Smooth muscle cell (in vitro differentiated cells): ENCODE measurements at regions not wholly inside any gene's neighbourhood (a gene's known extent, or its start where the extent isn't known, plus 50 kb on each side); places are given as distances from the start of the nearest gene placed in this dataset.

Source experiments
- DNase-seq: peaks from one replicate; lab custom pipeline; 2025; ENCODE audit not compliant: unreplicated experiment; lab: John Stamatoyannopoulos, UW
- H2AFZ ChIP-seq: fragments of 200-600 bp; sonication (generic); 2 replicates; pipeline ENCODE4 v1.6.0; 2016; ENCODE audit warnings: antibody characterized with exemption, low read depth, mild to moderate bottlenecking
- H3F3A ChIP-seq: fragments of 200-600 bp; sonication (generic); 2 replicates; pipeline ENCODE4 v1.6.0; 2017; ENCODE audit warnings: antibody characterized with exemption, low read depth
- H3K27ac ChIP-seq: fragments of 200-600 bp; sonication (generic); 2 replicates; pipeline ENCODE4 v1.5.1; 2016; ENCODE audit warnings: low read depth, mild to moderate bottlenecking
- H3K27me3 ChIP-seq: fragments of 200-600 bp; sonication (generic); 2 replicates; pipeline ENCODE4 v1.6.1; 2016; ENCODE audit warnings: low read depth, mild to moderate bottlenecking
- H3K36me3 ChIP-seq: fragments of 200-600 bp; sonication (generic); 2 replicates; pipeline ENCODE4 v1.5.1; 2016; ENCODE audit warnings: low read depth
- H3K4me1 ChIP-seq: fragments of 200-600 bp; sonication (generic); 2 replicates; pipeline ENCODE4 v1.5.1; 2016; ENCODE audit warnings: low read depth
- H3K4me2 ChIP-seq: fragments of 200-600 bp; sonication (generic); 2 replicates; pipeline ENCODE4 v1.6.0; 2016; ENCODE audit warnings: mild to moderate bottlenecking
- H3K4me3 ChIP-seq: fragments of 200-600 bp; sonication (generic); 2 replicates; pipeline ENCODE4 v1.5.1; 2016; ENCODE audit warnings: mild to moderate bottlenecking
- H3K79me2 ChIP-seq: fragments of 200-600 bp; sonication (generic); 2 replicates; pipeline ENCODE4 v1.6.0; 2016; ENCODE audit warnings: low read depth, mild to moderate bottlenecking
- H3K9ac ChIP-seq: fragments of 200-600 bp; sonication (generic); 2 replicates; pipeline ENCODE4 v1.6.0; 2016; ENCODE audit warnings: low read depth
- H3K9me3 ChIP-seq: fragments of 200-600 bp; sonication (generic); replicated peaks from 2 replicates; pipeline ENCODE4 v1.5.1; 2016; ENCODE audit warnings: low read depth
- H4K20me1 ChIP-seq: fragments of 200-600 bp; sonication (generic); 2 replicates; pipeline ENCODE4 v1.6.0; 2016; ENCODE audit warnings: low read depth
- CTCF ChIP-seq: fragments of 200-600 bp; sonication (generic); IDR thresholded peaks from 2 replicates; pipeline ENCODE4 v1.5.1; 2017; ENCODE audit warnings: borderline replicate concordance, mild to moderate bottlenecking, antibody characterized with exemption; ENCODE audit not compliant: insufficient read depth, poor library complexity, severe bottlenecking
- WGBS: methylation state at CpG from one replicate; pipeline ENCODE4 v1.1.7; 2016; ENCODE audit warnings: low lambda C conversion rate; 5-methylcytosine and 5-hydroxymethylcytosine counted together

- Histone ChIP-seq H3K27me3 (no peaks in the 10 kb centered on the region), H4K20me1 (no peaks in the 10 kb centered on the region), H3F3A (peaks cover 8% of the 10 kb centered on the region), H3K4me3 (no peak overlapping the region), H3K4me2 (no peak overlapping the region), H2AFZ (peak overlapping the region; percentile 53), H3K27ac (peak overlapping the region; percentile 20), H3K9ac (no peak overlapping the region), H3K9me3 (no peaks in the 10 kb centered on the region), H3K36me3 (no peaks in the 10 kb centered on the region), H3K4me1 (peaks cover 19% of the 10 kb centered on the region), H3K79me2 (no peaks in the 10 kb centered on the region)
- no peak for DNase-seq
- TF ChIP-seq CTCF, result no peak
- 55% methylated on average over 3 of the region's 3 CpGs for WGBS
These were observed 624.4 kb downstream of the LMO4 start for GRCh38 chr1:87953121-87953520.

GRCh38 chr1:87953732-87954344 is 625.2 kb downstream of the LMO4 start:
- no peaks in the 10 kb centered on the region for H3K36me3 ChIP-seq
- no peak overlapping the region for H3K9ac ChIP-seq
- H3K9me3 ChIP-seq, result no peaks in the 10 kb centered on the region
- no peak overlapping the region for H3K4me3 ChIP-seq
- H3K27ac ChIP-seq, result peak overlapping the region; percentile 81
- WGBS, result 2% methylated on average over 3 of the region's 3 CpGs
- no peaks in the 10 kb centered on the region for H3K79me2 ChIP-seq
- H3K4me1 ChIP-seq, result peaks cover 19% of the 10 kb centered on the region
- H3F3A ChIP-seq, result peaks cover 8% of the 10 kb centered on the region
- H3K4me2 ChIP-seq, result peak overlapping the region; percentile 29
- H3K27me3 ChIP-seq, result no peaks in the 10 kb centered on the region
- no peaks in the 10 kb centered on the region for H4K20me1 ChIP-seq
- peak overlapping the region; percentile 53 for H2AFZ ChIP-seq
- TF ChIP-seq CTCF, result peak; percentile 78
- DNase-seq, result no peak

GRCh38 chr1:87955038-87955437 is 626.4 kb downstream of the LMO4 start:
- H3K4me2 ChIP-seq, result peak overlapping the region; percentile 13
- no peak for DNase-seq
- peak overlapping the region; percentile 81 for H3K27ac ChIP-seq
- no peak for TF ChIP-seq CTCF
- no peaks in the 10 kb centered on the region for H4K20me1 ChIP-seq
- peak overlapping the region; percentile 23 for H2AFZ ChIP-seq
- peak overlapping the region; percentile 22 for H3K9ac ChIP-seq
- no peaks in the 10 kb centered on the region for H3K27me3 ChIP-seq
- no peaks in the 10 kb centered on the region for H3K36me3 ChIP-seq
- H3F3A ChIP-seq, result peaks cover 8% of the 10 kb centered on the region
- H3K4me3 ChIP-seq, result no peak overlapping the region
- 93% methylated on average over 5 of the region's 5 CpGs for WGBS
- H3K9me3 ChIP-seq, result no peaks in the 10 kb centered on the region
- peaks cover 19% of the 10 kb centered on the region for H3K4me1 ChIP-seq
- no peaks in the 10 kb centered on the region for H3K79me2 ChIP-seq

GRCh38 chr1:87956072-87956471 is 627.4 kb downstream of the LMO4 start:
- H2AFZ ChIP-seq, result no peak overlapping the region

More at GRCh38 chr1:87956072-87956471, 627.4 kb downstream of the LMO4 start:
- H3K79me2 ChIP-seq, result no peaks in the 10 kb centered on the region
- H3K9me3 ChIP-seq, result no peaks in the 10 kb centered on the region
- peak overlapping the region; percentile 8 for H3K4me3 ChIP-seq
- TF ChIP-seq CTCF, result no peak
- DNase-seq, result no peak
- peak overlapping the region; percentile 55 for H3K9ac ChIP-seq
- 3% methylated on average over 6 of the region's 6 CpGs for WGBS
- H3K27me3 ChIP-seq, result no peaks in the 10 kb centered on the region
- no peaks in the 10 kb centered on the region for H4K20me1 ChIP-seq
- peak overlapping the region; percentile 81 for H3K27ac ChIP-seq
- H3F3A ChIP-seq, result peaks cover 8% of the 10 kb centered on the region
- H3K4me2 ChIP-seq, result peak overlapping the region; percentile 66
- H3K4me1 ChIP-seq, result peaks cover 19% of the 10 kb centered on the region
- H3K36me3 ChIP-seq, result no peaks in the 10 kb centered on the region
